NCI-H226 (cell line): ENCODE measurements at regions not wholly inside any gene's neighbourhood (a gene's known extent, or its start where the extent isn't known, plus 50 kb on each side); places are given as distances from the start of the nearest gene placed in this dataset.
A peak's percentile ranks its signal among the peaks of the same experiment; 100 is the strongest.

Experiments used
- DNase-seq: peaks from one replicate; pipeline ENCODE4 v3.0.0-alpha.2; 2015

DNA sequence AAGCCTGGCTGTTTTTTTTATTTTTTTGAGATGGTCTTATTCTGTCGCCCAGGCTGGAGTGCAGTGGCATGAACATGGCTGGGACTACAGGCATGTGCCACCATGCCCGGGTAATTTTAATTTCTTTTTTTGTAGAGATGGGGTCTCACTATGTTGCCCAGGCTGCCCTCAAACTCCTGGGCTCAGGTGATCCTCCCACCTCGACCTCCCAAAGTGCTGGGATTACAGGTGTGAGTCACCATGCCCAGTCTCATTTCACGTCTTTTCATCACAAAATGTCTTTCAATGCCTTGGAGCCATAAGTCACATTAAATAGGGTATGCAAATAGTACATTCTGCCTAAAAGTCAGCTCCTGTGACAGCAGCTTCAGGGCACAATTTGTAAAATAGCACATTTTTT is 52.8 kb downstream of the SOX2 start:
- no peak for DNase-seq

- no peak for DNase-seq
Observed at GRCh38 chr3:181770296-181770695, 58.6 kb downstream of the SOX2 start.

DNA sequence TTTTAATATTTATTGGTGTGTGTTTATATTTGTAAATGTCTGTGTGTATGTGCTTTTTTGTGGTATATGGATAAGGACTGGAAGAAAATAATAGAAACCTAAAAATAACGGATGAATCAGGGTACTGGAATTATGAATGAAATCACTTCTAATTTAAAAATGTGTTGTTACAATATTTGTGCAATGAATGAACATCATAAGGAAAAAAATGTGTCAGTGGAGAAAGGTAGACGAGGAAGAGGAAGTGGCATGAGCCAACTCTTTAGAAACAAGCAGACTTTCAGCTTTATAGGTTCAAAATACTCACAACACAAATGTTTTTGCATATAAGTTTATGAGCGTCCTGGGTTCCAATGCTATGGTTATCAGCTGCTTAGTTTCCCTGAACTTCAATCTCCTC is 59.4 kb downstream of the SOX2 start:
- DNase-seq = no peak

DNA sequence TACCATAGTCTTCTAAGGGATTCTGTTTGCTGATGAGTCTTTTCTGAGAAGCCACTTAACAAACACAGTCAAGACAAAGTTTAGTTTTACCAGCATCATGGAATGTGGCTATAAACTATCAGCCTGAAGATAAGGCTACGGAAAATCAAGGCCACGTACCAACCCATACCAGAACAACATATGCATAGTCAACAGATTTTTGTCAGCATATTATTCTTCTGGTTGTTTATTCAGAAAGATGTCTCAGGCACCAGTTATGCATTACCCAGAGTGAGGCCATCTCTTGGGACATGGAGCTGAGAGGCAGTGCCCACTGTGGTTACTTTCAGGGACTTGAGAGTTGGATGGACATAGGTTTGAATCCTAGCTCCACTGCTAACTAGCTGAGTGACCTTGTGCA is 60.4 kb downstream of the SOX2 start:
- no peak for DNase-seq

- no peak for DNase-seq
Observed at GRCh38 chr3:181773921-181774320, 62.2 kb downstream of the SOX2 start.

DNA sequence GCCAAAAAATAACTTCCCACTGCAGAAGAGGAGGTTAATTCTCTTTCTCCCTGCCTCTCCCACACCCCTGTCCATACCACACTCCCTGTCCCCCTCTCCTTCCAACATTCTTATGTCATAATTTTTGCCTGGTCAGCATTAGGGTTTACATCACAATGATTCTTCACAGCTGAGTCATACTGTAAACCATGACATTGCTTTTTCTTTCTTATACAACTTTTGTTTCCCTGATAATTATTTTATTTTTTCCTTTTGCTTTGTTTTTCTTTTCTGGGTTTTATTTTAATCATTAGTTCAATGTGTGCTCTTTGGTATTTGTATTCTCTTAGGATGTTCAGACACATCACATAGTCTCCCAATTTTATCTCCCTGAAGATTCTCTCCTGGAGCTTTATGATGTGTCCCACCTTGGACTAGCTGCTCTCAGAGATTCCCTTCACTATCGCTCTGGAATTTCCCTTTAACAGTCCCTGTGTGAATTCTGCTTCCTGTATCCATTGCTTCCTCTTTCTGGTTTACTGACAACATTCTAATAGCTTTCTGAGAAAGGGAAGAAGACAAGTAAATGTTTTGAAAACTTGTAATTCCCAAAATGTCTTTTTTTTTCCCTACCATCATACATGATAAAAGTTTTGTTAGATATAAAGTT is 70.7 kb downstream of the SOX2 start:
- DNase-seq = peak; percentile 78

DNA sequence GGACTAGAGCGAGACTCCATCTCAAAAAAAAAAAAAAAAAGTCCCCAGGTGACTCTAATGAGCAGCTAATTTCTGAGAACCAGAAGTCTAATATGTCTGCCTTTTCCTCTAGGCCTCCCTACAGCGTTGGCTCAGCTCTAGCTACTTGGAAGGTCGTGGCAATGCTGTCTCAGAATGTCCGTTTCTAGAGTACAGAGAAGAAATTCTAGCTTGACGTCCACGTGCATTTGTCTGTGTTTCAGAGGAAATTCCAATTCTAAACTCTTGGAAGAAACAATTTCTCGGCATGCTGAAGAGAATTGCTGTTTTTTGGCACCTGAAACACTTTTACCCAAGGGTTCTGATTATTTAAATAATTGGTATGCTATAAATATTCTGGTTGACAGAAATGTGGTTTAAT is 78.8 kb downstream of the SOX2 start:
- DNase-seq = no peak

- no peak for DNase-seq
Observed at GRCh38 chr3:181791056-181791955, 79.6 kb downstream of the SOX2 start.

DNA sequence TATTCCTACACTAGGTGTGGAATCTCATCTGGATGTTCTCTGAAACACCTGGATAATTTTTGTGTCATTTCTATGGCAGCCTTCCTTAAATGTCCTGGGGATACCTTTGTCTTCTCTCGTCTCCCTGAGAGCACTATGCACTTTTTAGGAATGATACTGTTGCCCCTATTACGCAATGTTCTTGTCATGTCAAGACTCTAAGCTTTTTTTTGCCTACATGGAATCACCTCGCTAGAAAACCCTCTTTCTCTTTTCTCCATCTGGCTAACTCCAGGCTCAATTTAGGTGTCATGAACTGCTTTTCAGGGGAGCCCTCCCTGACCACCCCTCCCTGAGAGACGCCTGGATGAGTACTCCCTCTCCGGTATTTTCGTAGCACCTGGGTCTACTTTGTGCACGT is 81.3 kb downstream of the SOX2 start:
- no peak for DNase-seq

DNA sequence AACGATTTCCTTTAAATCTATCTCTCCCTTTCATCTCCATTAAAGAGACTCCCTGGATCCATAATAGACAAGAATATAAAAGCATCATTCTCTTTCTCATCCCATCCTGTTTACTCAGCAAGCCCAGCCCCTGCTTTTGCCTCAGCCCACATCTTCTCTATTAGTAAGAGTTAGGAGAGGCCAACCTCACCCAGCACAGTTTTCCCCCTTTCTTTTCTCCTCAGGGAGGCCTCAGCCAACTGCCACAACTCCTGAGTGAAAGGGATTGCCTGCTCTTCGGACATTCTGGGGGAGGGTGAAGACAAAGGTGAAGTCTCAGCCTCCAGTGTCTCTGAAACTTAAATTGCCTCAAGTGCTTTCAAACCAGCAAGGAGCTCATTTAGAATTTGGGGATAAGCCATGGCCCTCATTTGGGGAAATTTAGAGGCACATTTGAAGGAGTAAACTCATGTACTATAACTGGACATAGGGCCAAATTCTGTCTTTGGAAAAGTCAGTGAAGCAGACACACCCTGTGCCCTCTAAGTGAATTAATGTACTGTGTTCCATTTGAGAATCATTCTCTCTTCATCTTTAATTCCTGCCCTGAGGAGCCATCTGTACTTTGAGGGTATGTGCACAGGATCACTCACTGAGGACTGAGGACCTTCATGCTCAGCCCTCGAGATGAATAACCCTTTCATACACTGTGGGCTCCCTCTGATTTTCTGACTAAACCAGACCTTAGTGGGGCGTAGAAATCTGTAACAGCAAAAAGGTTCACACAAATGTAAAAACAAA is 82.5 kb downstream of the SOX2 start:
- no peak for DNase-seq

DNA sequence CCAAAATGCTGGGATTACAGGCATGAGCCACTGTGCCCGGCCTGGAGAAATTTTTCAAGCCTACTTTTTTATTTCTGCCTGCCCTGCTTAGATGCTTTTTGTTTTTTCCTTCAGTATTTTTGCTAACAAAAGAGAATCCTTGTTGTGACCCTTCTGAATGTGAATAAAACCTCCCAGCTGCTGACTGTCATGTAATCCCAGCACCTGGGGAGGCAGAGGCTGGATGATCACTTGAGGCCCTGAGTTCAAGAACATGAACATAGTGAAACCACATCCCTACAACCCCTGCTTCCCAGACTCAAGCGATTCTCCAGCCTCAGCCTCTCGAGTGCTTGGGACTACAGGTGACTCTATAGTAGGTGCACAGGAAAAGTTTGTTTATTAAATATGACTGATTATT is 84.9 kb downstream of the SOX2 start:
- DNase-seq = no peak

DNA sequence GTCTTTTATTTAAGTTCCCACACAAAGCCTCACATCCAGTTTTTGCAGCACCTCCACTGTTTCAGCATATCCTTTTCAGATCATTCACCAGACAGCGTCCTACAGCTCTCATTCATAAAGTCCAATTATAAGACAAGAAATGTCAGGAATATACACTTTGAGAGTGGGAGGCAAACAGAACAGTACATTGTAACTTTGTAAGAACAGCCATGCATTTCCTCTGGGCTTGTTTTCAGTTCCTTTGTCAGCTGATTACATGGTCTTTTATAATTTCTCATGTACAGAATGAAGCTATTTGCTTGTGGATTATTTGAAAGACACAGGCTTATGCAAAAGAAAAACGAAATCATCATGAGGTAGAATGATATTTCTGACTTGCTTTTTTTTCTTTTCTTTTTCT is 85.7 kb downstream of the SOX2 start:
- no peak for DNase-seq

DNA sequence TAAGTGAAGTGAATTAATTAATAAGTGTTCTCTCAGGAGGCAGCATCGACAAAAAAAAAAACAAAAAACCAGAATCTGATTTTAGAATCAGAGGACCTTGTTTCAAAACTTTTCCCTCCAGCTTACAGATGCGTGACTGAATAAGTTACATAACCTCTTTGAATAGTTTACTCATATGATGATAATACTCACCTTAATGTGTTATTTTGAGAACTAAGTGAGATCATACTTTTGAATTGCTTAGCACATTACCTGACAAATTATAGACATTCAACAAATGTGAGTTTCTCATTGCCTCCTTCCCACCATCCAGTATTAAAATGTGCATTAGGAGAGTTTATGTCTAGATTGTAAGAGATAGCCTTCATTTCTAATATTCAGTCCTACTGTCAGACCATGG is 94.0 kb downstream of the SOX2 start:
- DNase-seq = no peak

- DNase-seq = no peak
Observed at GRCh38 chr3:181808053-181808452, 96.3 kb downstream of the SOX2 start.

GRCh38 chr3:181823716-181824115 is 112.0 kb downstream of the SOX2 start:
- no peak for DNase-seq

- DNase-seq = no peak
Observed at GRCh38 chr3:181824961-181825360, 113.2 kb downstream of the SOX2 start.

DNA sequence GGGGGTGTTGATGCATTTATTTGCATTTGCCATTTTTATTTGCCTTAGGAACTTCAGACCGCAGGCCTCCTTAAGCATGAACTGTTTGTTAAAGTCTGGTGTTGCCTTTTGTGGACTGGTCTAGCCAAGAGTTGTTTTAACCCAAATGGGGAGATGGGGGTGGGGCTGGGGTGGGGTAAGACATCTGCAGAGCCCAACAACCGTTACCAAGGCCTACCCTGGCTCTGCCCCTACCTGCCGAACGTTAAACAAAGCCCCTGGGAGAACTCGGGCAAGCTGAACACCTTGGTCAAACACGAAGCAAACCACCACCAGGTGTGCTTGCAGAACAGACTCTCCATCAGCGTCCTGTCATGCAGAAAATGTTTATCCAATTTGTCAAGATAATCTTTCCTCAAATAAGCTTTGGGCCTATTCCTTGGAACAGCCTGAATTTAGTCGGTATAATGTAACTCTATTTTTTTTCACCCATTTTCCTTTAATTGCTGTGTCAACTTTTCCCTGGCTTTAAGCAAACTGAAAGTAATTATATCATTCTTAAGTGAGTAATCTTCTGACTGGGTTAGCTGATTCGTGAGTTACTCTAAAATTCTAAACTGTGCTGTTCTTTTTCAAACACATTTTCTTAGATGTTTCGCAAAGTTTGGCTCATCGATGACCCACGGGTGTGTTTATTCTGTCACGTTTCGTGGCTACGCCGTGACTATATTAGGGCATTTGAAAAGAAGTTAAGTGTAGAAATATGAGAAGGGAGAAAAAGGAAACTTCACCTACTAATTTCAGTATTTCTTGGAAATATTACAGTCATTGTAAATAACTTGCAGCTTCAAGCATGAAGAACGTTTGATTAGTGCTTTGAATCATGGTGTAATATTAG is 127.6 kb downstream of the SOX2 start:
- DNase-seq = no peak

DNA sequence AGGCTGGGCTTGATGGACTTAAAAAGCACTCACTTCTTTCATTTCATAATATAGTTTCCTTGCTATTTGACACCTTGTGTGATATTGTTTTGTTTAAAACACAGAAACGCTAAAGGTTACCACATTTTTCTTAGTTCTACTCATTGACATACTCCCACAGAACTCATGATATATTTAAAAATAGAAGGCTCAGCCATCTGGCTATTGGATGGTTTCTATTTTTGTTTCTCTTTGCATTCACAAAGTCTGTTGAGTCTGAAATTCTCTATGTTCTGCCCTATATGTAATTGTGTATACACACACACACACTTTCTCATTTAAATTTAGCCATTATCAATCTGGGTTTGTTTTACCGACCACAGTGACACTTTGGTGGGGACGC is 128.2 kb downstream of the SOX2 start:
- no peak for DNase-seq

DNA sequence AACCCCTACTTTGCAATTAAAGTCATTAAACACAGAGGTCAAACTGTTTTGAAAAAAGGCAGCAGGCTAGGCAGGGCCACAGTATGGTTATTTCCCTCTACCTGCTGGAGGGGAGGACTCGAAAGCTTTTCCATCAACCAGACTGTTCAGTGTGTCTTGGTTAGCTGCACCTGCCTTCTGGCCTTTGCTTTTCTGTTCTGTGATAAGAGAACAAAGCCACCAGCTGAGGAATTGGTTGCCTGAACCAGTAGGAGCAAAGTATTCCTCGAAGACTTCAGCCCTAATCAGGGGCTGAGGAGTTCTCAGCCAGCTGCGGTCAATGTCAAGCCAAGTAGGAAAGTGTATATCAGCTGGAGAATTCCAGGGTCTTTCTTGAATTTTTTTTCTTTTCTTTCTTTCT is 132.5 kb downstream of the SOX2 start:
- no peak for DNase-seq

GRCh38 chr3:181847276-181847675 is 135.6 kb downstream of the SOX2 start:
- DNase-seq = no peak

DNA sequence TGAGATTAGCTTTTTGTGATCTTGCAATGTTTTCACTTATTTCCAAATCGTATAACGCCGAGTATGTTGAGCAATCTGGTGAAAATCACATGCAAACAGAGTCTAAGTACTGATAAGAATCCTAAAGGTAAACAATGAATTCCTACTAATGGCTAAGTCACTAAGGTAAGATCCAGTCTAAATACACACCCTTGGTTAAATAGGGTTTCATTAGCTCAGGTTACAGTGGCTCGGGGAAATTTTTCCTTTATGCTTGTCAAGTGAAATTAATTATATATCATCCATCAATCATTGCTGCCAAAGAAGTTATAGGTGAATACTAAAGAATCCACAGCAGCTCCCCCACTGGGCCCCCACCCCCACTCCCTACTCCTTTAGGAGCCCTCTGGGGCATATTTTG is 139.3 kb downstream of the SOX2 start:
- no peak for DNase-seq

DNA sequence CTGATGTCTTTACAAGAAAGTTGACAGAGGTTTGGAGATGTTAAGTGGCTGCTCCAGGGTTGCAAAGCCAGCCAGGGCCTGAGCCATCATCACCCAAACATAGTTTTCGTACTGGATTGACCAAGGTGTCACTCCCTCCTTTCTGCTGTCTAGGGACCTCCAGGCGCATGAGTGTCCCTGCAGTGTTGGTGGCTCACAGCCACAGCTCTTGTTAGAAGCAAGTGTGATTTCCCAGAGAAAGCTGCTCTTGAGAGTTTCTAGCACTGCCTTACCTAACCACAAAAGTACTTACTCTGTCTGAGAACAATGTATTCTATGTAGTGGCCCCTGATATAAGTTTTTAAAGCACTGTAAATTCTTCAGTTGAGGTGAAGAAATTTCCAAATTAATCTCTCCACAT is 144.1 kb downstream of the SOX2 start:
- DNase-seq = no peak

DNA sequence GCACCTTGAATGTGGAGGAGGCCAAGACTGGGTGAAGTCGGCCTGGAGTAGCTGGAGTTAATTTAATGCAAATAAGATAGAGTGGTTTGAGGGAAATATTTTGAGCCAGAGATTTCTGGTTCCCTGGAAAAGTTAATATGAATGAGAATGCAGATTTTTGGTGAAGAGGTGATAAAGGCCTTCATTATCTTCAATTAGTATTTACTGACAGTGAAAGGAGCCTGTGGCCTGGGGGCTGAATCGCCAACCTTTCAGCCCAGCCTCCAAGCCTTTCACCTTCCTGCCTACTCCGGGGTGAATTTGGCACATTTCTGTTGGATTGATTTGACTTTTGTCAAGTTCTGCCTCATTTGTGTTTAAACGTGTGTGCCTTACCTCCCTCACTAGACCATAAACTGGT is 147.8 kb downstream of the SOX2 start:
- no peak for DNase-seq
